ENCODE measurements at regions not wholly inside any gene's neighbourhood (a gene's known extent, or its start where the extent isn't known, plus 50 kb on each side); places are given as distances from the start of the nearest gene placed in this dataset.

- Histone ChIP-seq H3K4me1 (replicated peaks in 1 of 2; ENCODE audit: control insufficient read depth in 2 of 2, insufficient read depth in 2 of 2, low read length in 2 of 2) (no peaks in the 10 kb centered on the region), H3K9me1 (ENCODE audit: control insufficient read depth, insufficient read depth, low read length) (no peaks in the 10 kb centered on the region), H3K36me3 (ENCODE audit: control insufficient read depth, insufficient read depth, low read length) (no peaks in the 10 kb centered on the region), H3K27me3 (ENCODE audit: control insufficient read depth in 2 of 2, insufficient read depth in 2 of 2, low read length in 2 of 2) (no peaks in the 10 kb centered on the region), H4K20me1 (replicated peaks; ENCODE audit: control insufficient read depth, insufficient read depth, low read length) (no peaks in the 10 kb centered on the region), H3K79me2 (ENCODE audit: control insufficient read depth, insufficient read depth, low read length) (no peaks in the 10 kb centered on the region), H3K9me3 (replicated peaks; ENCODE audit: control insufficient read depth, insufficient read depth, low read depth, low read length) (no peaks in the 10 kb centered on the region), H2AFZ (ENCODE audit: low read depth, low read length) (no peak overlapping the region), H3K9ac (ENCODE audit: insufficient read depth in 1 of 2, low read depth in 2 of 2, low read length in 2 of 2) (no peak overlapping the region), H3K4me3 (no peak overlapping the region), H3K27ac (ENCODE audit: extremely low read depth, low read depth, low read length) (no peak overlapping the region), H3K4me2 (ENCODE audit: insufficient read depth, low read length) (no peak overlapping the region)
- CTCF ChIA-PET (ENCODE audit: low intra/inter-chr PET ratio), result no interaction called here
- no TSS peak for BruUV-seq (replicated peaks)
- TF ChIP-seq ASH1L (IDR thresholded peaks at IDR 0.05; ENCODE audit: borderline replicate concordance, low read depth, partially characterized antibody) (no peak), PHF20 (IDR thresholded peaks at IDR 0.05; ENCODE audit: partially characterized antibody) (no peak), MAZ (CRISPR knock-in tag; conservative IDR thresholded peaks at IDR 0.05 in 1 of 2, IDR thresholded peaks at IDR 0.05 in 1 of 2) (no peak), FOXA3 (CRISPR knock-in tag; conservative IDR thresholded peaks at IDR 0.05 in 1 of 2, IDR thresholded peaks at IDR 0.05 in 1 of 2) (no peak), ZC3H8 (IDR thresholded peaks at IDR 0.05) (no peak), ZNF431 (CRISPR knock-in tag; IDR thresholded peaks at IDR 0.05) (no peak), STAG1 (CRISPR knock-in tag; IDR thresholded peaks at IDR 0.05; ENCODE audit: borderline replicate concordance) (no peak), SREBF2 (CRISPR knock-in tag; IDR thresholded peaks at IDR 0.05) (no peak), SIX5 (IDR thresholded peaks at IDR 0.05; ENCODE audit: borderline replicate concordance in 1 of 2, insufficient read depth in 1 of 2, low read depth in 1 of 2, low read length in 2 of 2) (no peak), NFE2 (IDR thresholded peaks at IDR 0.05; ENCODE audit: low read depth) (no peak), EGR1 (conservative IDR thresholded peaks at IDR 0.05) (no peak), KLF16 (IDR thresholded peaks at IDR 0.05) (no peak)
- POLR2A ChIA-PET, result no interaction called here
- 0% methylated on average over 2 of the region's 2 CpGs for WGBS (ENCODE audit: insufficient coverage, low coverage, missing lambda C conversion rate)
- ATAC-seq (no peak), DNase-seq (ENCODE audit: extremely low read depth in 1 of 4, low spot score in 3 of 4) (no peak), FAIRE-seq (no peak)
- intact Hi-C loops (cut with micrococcal nuclease), result no loop called here
- in situ Hi-C loops (cut with MboI), result no loop called here
These were observed 200.4 kb upstream of the GYPA start for GRCh38 chr4:144340931-144341330.
